Stimulated activated naive CD8-positive, alpha-beta T cell treated with anti-CD3 and anti-CD28 coated beads, Interleukin-15, Interleukin-2, amounts not matched to agents 100 ng/mL and 50 ng/mL, for 24 hours (primary cell): ENCODE measurements at regions not wholly inside any gene's neighbourhood (a gene's known extent, or its start where the extent isn't known, plus 50 kb on each side); places are given as distances from the start of the nearest gene placed in this dataset.

Source experiments
- H3K27ac Mint-ChIP-seq: one replicate; pipeline ENCODE4 v1.8.0; 2021; ENCODE audit warnings: mild to moderate bottlenecking, mixed read lengths
- H3K27me3 Mint-ChIP-seq: one replicate; pipeline ENCODE4 v1.8.0; 2021; ENCODE audit warnings: mixed read lengths
- H3K36me3 Mint-ChIP-seq: one replicate; pipeline ENCODE4 v1.8.0; 2021; ENCODE audit warnings: low read depth, mixed read lengths
- H3K4me1 Mint-ChIP-seq: one replicate; pipeline ENCODE4 v1.8.0; 2021; ENCODE audit warnings: low read depth, mixed read lengths
- H3K4me3 Mint-ChIP-seq: one replicate; pipeline ENCODE4 v1.8.0; 2021; ENCODE audit warnings: mild to moderate bottlenecking, mixed read lengths
- H3K9me3 Mint-ChIP-seq: one replicate; pipeline ENCODE4 v1.8.0; 2021; ENCODE audit warnings: mixed read lengths

DNA sequence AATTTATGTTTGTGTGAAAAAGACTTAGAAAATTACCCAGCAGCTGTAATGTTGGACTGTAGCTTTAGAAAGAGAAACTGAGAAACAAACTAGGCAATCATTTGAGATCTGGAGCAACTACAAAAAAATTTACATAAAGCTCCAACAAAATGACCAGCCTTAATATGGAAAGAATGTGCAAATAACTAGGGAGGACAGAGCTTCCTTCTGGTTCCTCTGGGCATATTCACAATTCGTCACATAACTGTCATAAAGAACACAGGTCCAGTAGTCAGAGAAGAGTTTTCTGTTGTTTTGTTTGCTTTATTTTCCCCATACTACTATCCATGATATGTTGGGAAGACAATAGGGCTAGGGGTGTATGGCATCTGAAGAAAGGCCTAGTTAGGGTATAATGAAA lies 416.8 kb upstream of the DSEL start:
- no peaks in the 10 kb centered on the region for H3K9me3 Mint-ChIP-seq
- H3K27ac Mint-ChIP-seq = no peak overlapping the region
- H3K4me1 Mint-ChIP-seq = no peaks in the 10 kb centered on the region
- no peaks in the 10 kb centered on the region for H3K27me3 Mint-ChIP-seq
- no peak overlapping the region for H3K4me3 Mint-ChIP-seq
- no peaks in the 10 kb centered on the region for H3K36me3 Mint-ChIP-seq

- Mint-ChIP-seq H3K4me1 (no peaks in the 10 kb centered on the region), H3K27ac (no peak overlapping the region), H3K9me3 (no peaks in the 10 kb centered on the region), H3K36me3 (no peaks in the 10 kb centered on the region), H3K4me3 (no peak overlapping the region), H3K27me3 (no peaks in the 10 kb centered on the region)
Measured at GRCh38 chr18:67932271-67932670, 415.8 kb upstream of the DSEL start.

DNA sequence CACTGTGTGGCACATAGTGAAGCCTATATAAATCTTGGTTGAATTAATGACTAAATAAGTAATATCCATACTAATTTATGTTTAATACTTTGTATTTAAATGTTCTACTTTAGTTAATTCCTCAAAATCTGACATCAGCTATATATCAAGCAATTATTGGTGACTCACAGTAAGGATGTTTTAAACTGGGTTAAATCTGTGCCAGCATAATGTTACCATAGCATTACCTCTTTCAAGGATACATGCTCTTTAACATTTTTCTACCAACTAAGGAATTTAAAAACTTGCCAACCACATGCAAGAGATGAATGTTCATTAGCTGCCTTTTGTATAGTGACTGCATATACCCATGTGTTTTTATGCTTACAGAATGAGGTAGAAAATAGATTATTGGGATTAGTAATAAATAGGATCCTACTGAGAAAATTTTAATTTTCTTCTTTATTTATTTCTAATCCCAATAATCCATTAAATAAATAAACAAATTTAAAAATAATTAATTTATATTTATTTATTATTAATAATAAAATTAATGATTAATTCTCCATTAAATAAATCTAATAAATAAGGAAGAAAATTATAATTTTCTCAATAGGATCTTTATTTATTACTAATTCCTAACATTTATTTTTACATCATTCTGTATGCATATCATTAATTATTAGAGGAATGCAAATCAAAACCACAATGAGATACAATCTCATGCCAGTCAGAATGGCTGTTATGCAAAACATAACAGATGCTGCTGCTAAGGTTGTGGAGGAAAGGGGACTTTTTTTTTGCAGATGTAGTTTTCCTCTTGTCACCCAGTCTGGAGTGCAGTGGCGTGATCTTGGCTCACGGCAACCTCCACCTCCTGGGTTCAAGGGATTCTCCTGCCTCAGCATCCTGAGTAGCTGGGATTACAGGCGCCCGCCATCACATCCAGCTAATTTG lies 410.7 kb upstream of the DSEL start:
- H3K36me3 Mint-ChIP-seq = no peaks in the 10 kb centered on the region
- H3K4me3 Mint-ChIP-seq = no peak overlapping the region
- H3K27me3 Mint-ChIP-seq = no peaks in the 10 kb centered on the region
- no peaks in the 10 kb centered on the region for H3K4me1 Mint-ChIP-seq
- no peak overlapping the region for H3K27ac Mint-ChIP-seq
- no peaks in the 10 kb centered on the region for H3K9me3 Mint-ChIP-seq

DNA sequence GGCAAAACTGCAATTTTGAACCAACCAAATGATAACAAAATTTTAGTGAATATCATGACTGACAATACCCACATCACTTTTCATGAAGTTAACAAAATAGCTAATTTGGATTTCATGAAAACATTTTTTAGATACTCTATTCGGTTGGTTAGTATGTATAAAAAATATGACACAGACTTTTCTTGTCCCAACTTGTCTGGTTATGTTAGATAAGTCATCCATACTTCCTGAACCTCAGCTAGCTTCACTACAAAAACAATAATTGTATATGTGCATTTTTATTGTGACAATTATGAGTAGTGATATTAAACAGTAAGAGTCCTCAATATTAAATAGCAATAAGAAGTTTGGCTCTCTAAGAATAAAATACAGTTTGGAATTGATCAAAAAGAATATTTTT lies 408.1 kb upstream of the DSEL start:
- Mint-ChIP-seq H3K36me3 (no peaks in the 10 kb centered on the region), H3K4me3 (no peak overlapping the region), H3K27me3 (no peaks in the 10 kb centered on the region), H3K27ac (no peak overlapping the region), H3K4me1 (no peaks in the 10 kb centered on the region), H3K9me3 (peaks cover 4% of the 10 kb centered on the region)

DNA sequence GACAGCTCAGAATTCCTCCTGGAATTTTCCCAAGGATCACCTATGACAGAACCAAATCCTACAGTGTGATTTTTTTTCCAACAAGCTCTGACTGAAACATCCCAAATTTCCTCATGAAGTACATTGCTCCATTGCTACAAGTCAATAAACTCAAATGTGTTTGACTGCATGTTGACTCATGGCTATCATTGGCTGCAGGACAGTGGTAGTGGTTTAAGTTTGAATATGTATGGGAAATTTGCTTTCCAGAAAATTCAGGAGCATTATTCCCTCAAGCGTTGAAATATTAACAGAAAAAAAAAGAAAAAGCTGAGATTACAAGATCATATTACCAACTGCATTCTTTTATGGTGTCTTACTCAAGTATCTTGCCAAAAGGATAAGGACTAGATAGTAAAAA lies 402.8 kb upstream of the DSEL start:
- H3K27ac Mint-ChIP-seq = no peak overlapping the region
- H3K4me1 Mint-ChIP-seq = no peaks in the 10 kb centered on the region
- no peaks in the 10 kb centered on the region for H3K36me3 Mint-ChIP-seq
- H3K27me3 Mint-ChIP-seq = no peaks in the 10 kb centered on the region
- H3K9me3 Mint-ChIP-seq = peaks cover 4% of the 10 kb centered on the region
- H3K4me3 Mint-ChIP-seq = no peak overlapping the region

DNA sequence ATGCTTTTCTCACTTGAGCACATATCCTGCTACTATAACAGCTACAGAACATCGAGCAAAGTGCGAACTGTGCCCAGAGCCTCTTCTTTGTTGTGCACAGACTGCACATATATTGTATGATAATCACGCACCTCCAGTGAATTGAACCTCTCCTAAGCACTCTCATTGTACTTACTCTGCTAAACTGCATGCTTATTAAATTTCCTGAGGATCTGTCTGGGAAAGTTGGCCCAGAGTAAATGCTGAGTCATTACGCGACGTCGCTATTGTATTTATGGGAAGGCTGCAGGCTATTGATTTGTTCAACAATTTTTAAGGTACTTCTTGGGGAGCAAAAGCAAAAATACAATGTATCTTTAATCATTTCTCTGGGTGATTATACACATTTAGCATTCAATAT lies 399.6 kb upstream of the DSEL start:
- Mint-ChIP-seq H3K4me3 (no peak overlapping the region), H3K4me1 (no peaks in the 10 kb centered on the region), H3K9me3 (peaks cover 4% of the 10 kb centered on the region), H3K27ac (no peak overlapping the region), H3K36me3 (no peaks in the 10 kb centered on the region), H3K27me3 (no peaks in the 10 kb centered on the region)

DNA sequence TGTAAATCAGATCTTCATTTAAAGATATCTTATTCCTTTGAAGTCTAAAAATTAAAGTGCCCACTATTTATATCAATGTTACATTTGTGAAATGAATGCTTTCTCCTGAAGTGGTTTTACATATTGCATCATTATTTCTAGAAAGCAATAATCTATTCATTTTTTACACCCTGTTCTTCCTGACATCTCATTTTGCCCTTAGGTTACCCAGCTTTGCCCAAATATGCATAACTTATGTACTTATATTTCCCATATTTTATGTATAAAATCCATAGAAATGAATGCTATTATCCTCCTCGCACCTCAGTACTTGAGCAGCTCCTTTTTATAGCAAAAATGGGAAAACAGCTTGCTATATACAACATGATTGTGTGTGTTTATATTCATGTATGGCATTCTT lies 396.5 kb upstream of the DSEL start:
- no peak overlapping the region for H3K27ac Mint-ChIP-seq
- no peaks in the 10 kb centered on the region for H3K27me3 Mint-ChIP-seq
- no peak overlapping the region for H3K4me3 Mint-ChIP-seq
- no peaks in the 10 kb centered on the region for H3K9me3 Mint-ChIP-seq
- H3K4me1 Mint-ChIP-seq = no peaks in the 10 kb centered on the region
- no peaks in the 10 kb centered on the region for H3K36me3 Mint-ChIP-seq

DNA sequence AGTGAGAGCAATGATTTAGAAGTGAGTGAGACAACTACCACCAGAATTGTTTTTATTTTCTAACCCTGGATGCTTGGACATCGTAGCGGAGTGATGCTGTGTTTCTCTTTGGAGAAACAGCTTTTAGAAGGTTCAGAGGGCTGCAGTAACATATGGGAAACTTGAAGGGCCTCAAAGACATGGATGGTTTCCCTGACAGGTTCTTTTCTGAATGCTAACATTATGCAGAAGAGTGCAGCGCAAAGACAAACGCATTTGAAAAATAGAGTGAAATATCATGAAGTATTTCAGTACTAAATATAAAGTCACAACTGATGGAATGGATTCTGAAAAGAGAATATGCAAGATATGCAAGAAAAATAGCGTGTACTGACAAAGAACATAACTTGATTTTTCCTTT lies 385.1 kb upstream of the DSEL start:
- no peaks in the 10 kb centered on the region for H3K4me1 Mint-ChIP-seq

GRCh38 chr18:67896451-67896850 lies 379.9 kb upstream of the DSEL start:
- H3K4me1 Mint-ChIP-seq = no peaks in the 10 kb centered on the region
- no peaks in the 10 kb centered on the region for H3K27me3 Mint-ChIP-seq
- H3K27ac Mint-ChIP-seq = no peak overlapping the region
- H3K4me3 Mint-ChIP-seq = no peak overlapping the region
- H3K36me3 Mint-ChIP-seq = no peaks in the 10 kb centered on the region
- no peaks in the 10 kb centered on the region for H3K9me3 Mint-ChIP-seq

More for the DNA sequence above, 385.1 kb upstream of the DSEL start:
- Mint-ChIP-seq H3K27me3 (no peaks in the 10 kb centered on the region), H3K9me3 (no peaks in the 10 kb centered on the region), H3K4me3 (no peak overlapping the region), H3K36me3 (no peaks in the 10 kb centered on the region), H3K27ac (no peak overlapping the region)

GRCh38 chr18:67893916-67894315 lies 377.4 kb upstream of the DSEL start:
- Mint-ChIP-seq H3K27ac (no peak overlapping the region), H3K36me3 (no peaks in the 10 kb centered on the region), H3K9me3 (no peaks in the 10 kb centered on the region), H3K4me1 (no peaks in the 10 kb centered on the region), H3K4me3 (no peak overlapping the region), H3K27me3 (no peaks in the 10 kb centered on the region)

- Mint-ChIP-seq H3K4me1 (no peaks in the 10 kb centered on the region), H3K27ac (no peak overlapping the region), H3K4me3 (no peak overlapping the region)
Measured at GRCh38 chr18:67876871-67877270, 360.4 kb upstream of the DSEL start.

GRCh38 chr18:67875944-67876343 lies 359.4 kb upstream of the DSEL start:
- Mint-ChIP-seq H3K36me3 (no peaks in the 10 kb centered on the region), H3K4me1 (no peaks in the 10 kb centered on the region), H3K27ac (no peak overlapping the region), H3K4me3 (no peak overlapping the region), H3K27me3 (no peaks in the 10 kb centered on the region), H3K9me3 (no peaks in the 10 kb centered on the region)

More at GRCh38 chr18:67876871-67877270, 360.4 kb upstream of the DSEL start:
- no peaks in the 10 kb centered on the region for H3K9me3 Mint-ChIP-seq
- no peaks in the 10 kb centered on the region for H3K27me3 Mint-ChIP-seq
- no peaks in the 10 kb centered on the region for H3K36me3 Mint-ChIP-seq

- no peaks in the 10 kb centered on the region for H3K9me3 Mint-ChIP-seq
- H3K4me1 Mint-ChIP-seq = no peaks in the 10 kb centered on the region
- no peak overlapping the region for H3K27ac Mint-ChIP-seq
- no peaks in the 10 kb centered on the region for H3K36me3 Mint-ChIP-seq
- no peaks in the 10 kb centered on the region for H3K27me3 Mint-ChIP-seq
- H3K4me3 Mint-ChIP-seq = no peak overlapping the region
Measured at GRCh38 chr18:67875060-67875459, 358.5 kb upstream of the DSEL start.

GRCh38 chr18:67865400-67865799 lies 348.9 kb upstream of the DSEL start:
- H3K4me1 Mint-ChIP-seq = no peaks in the 10 kb centered on the region
- no peak overlapping the region for H3K27ac Mint-ChIP-seq
- peaks cover 4% of the 10 kb centered on the region for H3K9me3 Mint-ChIP-seq
- no peaks in the 10 kb centered on the region for H3K36me3 Mint-ChIP-seq
- no peaks in the 10 kb centered on the region for H3K27me3 Mint-ChIP-seq
- H3K4me3 Mint-ChIP-seq = no peak overlapping the region

- Mint-ChIP-seq H3K27ac (no peak overlapping the region), H3K36me3 (no peaks in the 10 kb centered on the region), H3K27me3 (no peaks in the 10 kb centered on the region), H3K4me1 (no peaks in the 10 kb centered on the region), H3K9me3 (peaks cover 4% of the 10 kb centered on the region), H3K4me3 (no peak overlapping the region)
Measured at GRCh38 chr18:67864677-67865340, 348.3 kb upstream of the DSEL start.
